ENCODE measurements at regions not wholly inside any gene's neighbourhood (a gene's known extent, or its start where the extent isn't known, plus 50 kb on each side); places are given as distances from the start of the nearest gene placed in this dataset.
A peak's percentile ranks its signal among the peaks of the same experiment; 100 is the strongest.
"Not testable (repeated sequence)": the region's sequence is repeated elsewhere in the genome, so short reads cannot be mapped to it uniquely, and the experiment has no call there.

DNA sequence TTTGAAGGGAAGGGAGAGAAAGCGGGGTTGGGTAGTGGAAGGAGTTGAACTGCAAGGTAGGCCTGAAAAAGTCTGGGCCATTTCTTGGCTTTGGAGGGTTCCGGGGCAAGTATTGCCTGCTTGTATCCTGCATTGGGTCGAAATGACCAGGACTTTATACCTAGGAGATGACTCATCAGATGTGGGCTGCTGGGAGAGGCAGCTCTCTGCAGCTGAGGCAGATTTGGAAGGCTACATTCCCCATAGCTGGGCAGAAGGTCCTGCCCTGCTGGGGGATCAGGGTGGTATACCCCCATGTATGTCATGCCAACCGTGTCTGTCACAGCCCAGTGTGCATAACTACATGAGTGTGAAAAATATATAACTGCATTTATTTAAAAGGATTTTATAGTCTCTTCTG, 171.8 kb upstream of the SPRED2 start:
- peak overlapping the region; percentile 71 for H3K4me2 ChIP-seq (ENCODE audit: low read depth, low read length, poor library complexity, severe bottlenecking)
- no peak overlapping the region for H3K4me3 ChIP-seq (ENCODE audit: insufficient read depth, low read length, poor library complexity, severe bottlenecking)
- TF ChIP-seq CTCF (IDR thresholded peaks at IDR 0.05; ENCODE audit: insufficient read depth, low read length, poor library complexity, severe bottlenecking) (no peak), EZH2phosphoT487 (conservative IDR thresholded peaks at IDR 0.05; ENCODE audit: low read length) (no peak)

GRCh38 chr2:65602603-65603235, 170.3 kb upstream of the SPRED2 start:
- H3K79me2 ChIP-seq (ENCODE audit: insufficient read depth, low read length), result no peaks in the 10 kb centered on the region
- H4K20me1 ChIP-seq (ENCODE audit: low read depth, low read length), result no peaks in the 10 kb centered on the region
- H3K36me3 ChIP-seq (ENCODE audit: low read length), result no peaks in the 10 kb centered on the region
- TF ChIP-seq EZH2phosphoT487 (conservative IDR thresholded peaks at IDR 0.05; ENCODE audit: low read length), result no peak
- no peak for TF ChIP-seq CTCF (IDR thresholded peaks at IDR 0.05; ENCODE audit: insufficient read depth, low read length, poor library complexity, severe bottlenecking)
- H3K27me3 ChIP-seq (ENCODE audit: low read length), result no peaks in the 10 kb centered on the region
- no peaks in the 10 kb centered on the region for H3K9me3 ChIP-seq (ENCODE audit: insufficient read depth, low read length)
- H3K4me3 ChIP-seq (ENCODE audit: insufficient read depth, low read length, poor library complexity, severe bottlenecking), result no peak overlapping the region
- peak overlapping the region; percentile 71 for H3K4me2 ChIP-seq (ENCODE audit: low read depth, low read length, poor library complexity, severe bottlenecking)
- no peaks in the 10 kb centered on the region for H3K9me2 ChIP-seq (replicated peaks; ENCODE audit: insufficient read depth, low read length)
- no peak overlapping the region for H2AFZ ChIP-seq (ENCODE audit: low read depth, low read length, severe bottlenecking)
- peaks cover 57% of the 10 kb centered on the region for H3F3A ChIP-seq (ENCODE audit: insufficient read depth)
- peak overlapping the region; percentile 7; the same call in 1 of the 2 replicates for H3K9ac ChIP-seq (ENCODE audit: low read length)
- H3K27ac ChIP-seq (ENCODE audit: low read depth, low read length), result peak overlapping the region; percentile 97

More for the DNA sequence above, 171.8 kb upstream of the SPRED2 start:
- no peaks in the 10 kb centered on the region for H3K9me2 ChIP-seq (replicated peaks; ENCODE audit: insufficient read depth, low read length)
- H3K79me2 ChIP-seq (ENCODE audit: insufficient read depth, low read length), result no peaks in the 10 kb centered on the region
- H3K27me3 ChIP-seq (ENCODE audit: low read length), result no peaks in the 10 kb centered on the region
- no peaks in the 10 kb centered on the region for H3K36me3 ChIP-seq (ENCODE audit: low read length)
- H3F3A ChIP-seq (ENCODE audit: insufficient read depth), result peaks cover 55% of the 10 kb centered on the region
- H3K9ac ChIP-seq (ENCODE audit: low read length), result peak overlapping the region; percentile 24
- no peaks in the 10 kb centered on the region for H3K9me3 ChIP-seq (ENCODE audit: insufficient read depth, low read length)
- no peaks in the 10 kb centered on the region for H4K20me1 ChIP-seq (ENCODE audit: low read depth, low read length)
- H2AFZ ChIP-seq (ENCODE audit: low read depth, low read length, severe bottlenecking), result peak overlapping the region; percentile 22
- peak overlapping the region; percentile 97 for H3K27ac ChIP-seq (ENCODE audit: low read depth, low read length)

- Histone ChIP-seq H3K4me2 (ENCODE audit: low read depth, low read length, poor library complexity, severe bottlenecking) (peak overlapping the region; percentile 14), H3F3A (ENCODE audit: insufficient read depth) (peaks cover 42% of the 10 kb centered on the region), H3K27ac (ENCODE audit: low read depth, low read length) (peak overlapping the region; percentile 30; the same call in 1 of the 2 replicates), H3K9ac (ENCODE audit: low read length) (peak overlapping the region; percentile 38)
- H2AFZ ChIP-seq (ENCODE audit: low read depth, low read length, severe bottlenecking); H3K79me2 ChIP-seq (ENCODE audit: insufficient read depth, low read length); H3K9me2 ChIP-seq (replicated peaks; ENCODE audit: insufficient read depth, low read length); H3K36me3 ChIP-seq (ENCODE audit: low read length); H4K20me1 ChIP-seq (ENCODE audit: low read depth, low read length); H3K4me3 ChIP-seq (ENCODE audit: insufficient read depth, low read length, poor library complexity, severe bottlenecking); H3K9me3 ChIP-seq (ENCODE audit: insufficient read depth, low read length); H3K27me3 ChIP-seq (ENCODE audit: low read length): not testable (repeated sequence)
These were observed 168.5 kb upstream of the SPRED2 start for GRCh38 chr2:65600871-65601270.

- H3K79me2 ChIP-seq (ENCODE audit: insufficient read depth, low read length); H3K4me2 ChIP-seq (ENCODE audit: low read depth, low read length, poor library complexity, severe bottlenecking); H2AFZ ChIP-seq (ENCODE audit: low read depth, low read length, severe bottlenecking); H3K4me3 ChIP-seq (ENCODE audit: insufficient read depth, low read length, poor library complexity, severe bottlenecking); H4K20me1 ChIP-seq (ENCODE audit: low read depth, low read length); H3K9ac ChIP-seq (ENCODE audit: low read length); H3K27me3 ChIP-seq (ENCODE audit: low read length); H3K9me2 ChIP-seq (replicated peaks; ENCODE audit: insufficient read depth, low read length); H3K9me3 ChIP-seq (ENCODE audit: insufficient read depth, low read length); H3K36me3 ChIP-seq (ENCODE audit: low read length); H3K27ac ChIP-seq (ENCODE audit: low read depth, low read length): not testable (repeated sequence)
- H3F3A ChIP-seq (ENCODE audit: insufficient read depth), result peaks cover 37% of the 10 kb centered on the region
These were observed 168.0 kb upstream of the SPRED2 start for GRCh38 chr2:65600351-65600750.
